ENCODE measurements at regions not wholly inside any gene's neighbourhood (a gene's known extent, or its start where the extent isn't known, plus 50 kb on each side); places are given as distances from the start of the nearest gene placed in this dataset.

GRCh38 chr11:11045156-11045930 is 187.5 kb upstream of the ZBED5 start:
- intact Hi-C loops (cut with DNase I), result loop anchor here in 2 of 3 donors (10.0 kb wide), 2 partner anchors 219 to 739 kb away; no protein-coding TSS in a partner anchor
- DNase-seq (no peak), ATAC-seq (no peak), FAIRE-seq (no peak)
- Histone ChIP-seq H3K9me3 (no peaks in the 10 kb centered on the region), H3K27ac (no peak overlapping the region), H3K36me3 (no peaks in the 10 kb centered on the region), H3K4me1 (no peaks in the 10 kb centered on the region), H3K27me3 (no peaks in the 10 kb centered on the region), H3K4me3 (no peak overlapping the region)
- TF ChIP-seq CTCF (IDR thresholded peaks at IDR 0.05), result no peak
- WGBS, 2 donors, result 72 to 80% methylated on average over 6 of the region's 6 CpGs

GRCh38 chr11:11044137-11044855 is 186.4 kb upstream of the ZBED5 start:
- Histone ChIP-seq H3K27me3 (no peaks in the 10 kb centered on the region), H3K27ac (no peak overlapping the region), H3K4me1 (no peaks in the 10 kb centered on the region), H3K4me3 (no peak overlapping the region), H3K36me3 (no peaks in the 10 kb centered on the region), H3K9me3 (no peaks in the 10 kb centered on the region)
- intact Hi-C loops (cut with DNase I), result loop anchor here (5.0 to 10.0 kb wide), 3 partner anchors 221 to 741 kb away; no protein-coding TSS in a partner anchor
- FAIRE-seq (no peak), DNase-seq (no peak), ATAC-seq (no peak)
- TF ChIP-seq CTCF (IDR thresholded peaks at IDR 0.05), result no peak
- 77 to 80% methylated on average over 9 of the region's 9 CpGs for WGBS, 2 donors

DNA sequence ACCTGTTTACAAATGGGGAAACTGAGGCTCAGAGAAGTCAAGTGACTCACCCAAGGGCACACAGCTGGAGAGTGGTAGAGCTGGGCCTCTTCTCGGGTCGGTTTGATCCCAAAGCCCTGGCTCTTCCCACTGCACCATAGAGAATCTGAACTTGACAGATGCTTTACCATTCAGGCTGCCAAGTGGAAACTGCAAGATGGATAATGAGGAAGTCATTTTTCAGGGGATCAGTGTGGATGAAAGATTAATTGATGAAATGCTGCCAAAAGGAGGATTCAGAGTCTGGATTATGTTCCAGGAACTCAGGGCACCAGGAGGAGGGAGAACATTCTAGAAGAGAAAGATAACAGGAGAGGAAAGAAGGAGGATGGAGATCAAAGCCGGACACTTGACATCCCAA is 185.9 kb upstream of the ZBED5 start:
- no peaks in the 10 kb centered on the region for H3K4me1 ChIP-seq
- no peak for TF ChIP-seq CTCF (IDR thresholded peaks at IDR 0.05)
- no peaks in the 10 kb centered on the region for H3K36me3 ChIP-seq
- DNase-seq (no peak), FAIRE-seq (no peak), ATAC-seq (no peak)
- H3K4me3 ChIP-seq, result no peak overlapping the region
- intact Hi-C loops (cut with DNase I), result loop anchor here (5.0 to 10.0 kb wide), 3 partner anchors 221 to 741 kb away; no protein-coding TSS in a partner anchor
- H3K9me3 ChIP-seq, result no peaks in the 10 kb centered on the region
- no peaks in the 10 kb centered on the region for H3K27me3 ChIP-seq
- 61 to 73% methylated on average over 3 of the region's 3 CpGs for WGBS, 2 donors
- no peak overlapping the region for H3K27ac ChIP-seq

DNA sequence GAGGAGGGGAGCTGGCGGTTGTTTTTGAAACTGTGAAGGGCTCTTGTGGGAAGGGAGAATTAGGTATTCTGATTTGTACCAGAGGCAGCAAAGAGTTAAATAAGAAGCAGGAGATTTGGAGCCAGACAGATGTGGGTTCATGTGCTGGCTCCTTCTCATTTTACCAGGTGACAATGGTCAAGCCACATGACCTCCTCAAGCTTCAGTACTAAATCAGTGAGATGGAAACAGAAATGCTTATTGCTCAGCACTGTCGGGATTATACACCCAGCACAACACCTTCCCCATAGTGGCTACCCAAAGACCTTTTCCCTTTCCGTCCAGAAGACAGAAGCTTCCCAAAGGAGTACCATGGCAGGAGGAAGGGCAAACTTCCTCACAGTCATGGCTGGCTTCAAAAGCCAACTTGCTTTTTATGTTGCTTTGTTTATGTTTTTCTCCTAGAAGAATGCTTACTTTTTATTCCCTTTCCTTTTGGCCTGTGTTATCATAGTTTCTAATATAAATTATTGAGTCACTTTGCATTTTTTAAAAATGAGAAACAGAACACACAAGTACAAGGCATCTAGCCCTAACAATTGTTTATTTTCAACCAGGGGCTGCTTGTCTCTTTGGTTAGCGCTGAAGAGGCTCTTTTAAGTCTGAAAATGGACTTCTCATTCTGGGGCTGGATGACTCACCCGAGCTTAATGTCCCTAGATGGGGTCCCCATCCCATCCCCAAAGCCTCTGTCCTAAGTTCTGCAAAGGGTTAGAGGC is 181.5 kb upstream of the ZBED5 start:
- no peak for TF ChIP-seq CTCF (IDR thresholded peaks at IDR 0.05)
- H3K4me1 ChIP-seq, result no peaks in the 10 kb centered on the region
- ATAC-seq (no peak), DNase-seq (no peak), FAIRE-seq (no peak)
- no peaks in the 10 kb centered on the region for H3K9me3 ChIP-seq
- no peaks in the 10 kb centered on the region for H3K36me3 ChIP-seq
- H3K4me3 ChIP-seq, result no peak overlapping the region
- H3K27me3 ChIP-seq, result no peaks in the 10 kb centered on the region
- 77 to 79% methylated on average over 5 of the region's 5 CpGs for WGBS, 2 donors
- intact Hi-C loops (cut with DNase I), result loop anchor here in 1 of 3 donors (5.0 kb wide), 1 partner anchor 748 kb away; no protein-coding TSS in a partner anchor
- H3K27ac ChIP-seq, result no peak overlapping the region
